ENCODE measurements at regions not wholly inside any gene's neighbourhood (a gene's known extent, or its start where the extent isn't known, plus 50 kb on each side); places are given as distances from the start of the nearest gene placed in this dataset.
"Not testable (repeated sequence)": the region's sequence is repeated elsewhere in the genome, so short reads cannot be mapped to it uniquely, and the experiment has no call there.

- DNase-seq: no peak
Observed at GRCh38 chr3:165513715-165514701, 317.8 kb upstream of the SLITRK3 start.

GRCh38 chr3:165507576-165507975 lies 311.4 kb upstream of the SLITRK3 start:
- DNase-seq: no peak

- no peak for DNase-seq
Observed at GRCh38 chr3:165507060-165507459, 310.9 kb upstream of the SLITRK3 start.

GRCh38 chr3:165505657-165506056 lies 309.5 kb upstream of the SLITRK3 start:
- DNase-seq: no peak

GRCh38 chr3:165504554-165504953 lies 308.4 kb upstream of the SLITRK3 start:
- no peak for DNase-seq

- no peak for DNase-seq
Observed at GRCh38 chr3:165503825-165504224, 307.6 kb upstream of the SLITRK3 start.

GRCh38 chr3:165503346-165503745 lies 307.2 kb upstream of the SLITRK3 start:
- DNase-seq: no peak

GRCh38 chr3:165502707-165503106 lies 306.5 kb upstream of the SLITRK3 start:
- DNase-seq: no peak

GRCh38 chr3:165498742-165499141 lies 302.6 kb upstream of the SLITRK3 start:
- not testable (repeated sequence) for DNase-seq

- DNase-seq: no peak
Observed at GRCh38 chr3:165491487-165491886, 295.3 kb upstream of the SLITRK3 start.

- no peak for DNase-seq
Observed at GRCh38 chr3:165476399-165477060, 280.3 kb upstream of the SLITRK3 start.

GRCh38 chr3:165466856-165467255 lies 270.7 kb upstream of the SLITRK3 start:
- no peak for DNase-seq

GRCh38 chr3:165464736-165465135 lies 268.6 kb upstream of the SLITRK3 start:
- DNase-seq: no peak

GRCh38 chr3:165463531-165463930 lies 267.3 kb upstream of the SLITRK3 start:
- DNase-seq: no peak

- no peak for DNase-seq
Observed at GRCh38 chr3:165462636-165463334, 266.6 kb upstream of the SLITRK3 start.

GRCh38 chr3:165459924-165460835 lies 264.0 kb upstream of the SLITRK3 start:
- no peak for DNase-seq

GRCh38 chr3:165459111-165459510 lies 262.9 kb upstream of the SLITRK3 start:
- no peak for DNase-seq

- no peak for DNase-seq
Observed at GRCh38 chr3:165457096-165457495, 260.9 kb upstream of the SLITRK3 start.

GRCh38 chr3:165455793-165456192 lies 259.6 kb upstream of the SLITRK3 start:
- DNase-seq: no peak

GRCh38 chr3:165455360-165455759 lies 259.2 kb upstream of the SLITRK3 start:
- no peak for DNase-seq

- no peak for DNase-seq
Observed at GRCh38 chr3:165451371-165452070, 255.3 kb upstream of the SLITRK3 start.

Data from C1 segment of cervical spinal cord (tissue), 14 donors.